ENCODE measurements at regions not wholly inside any gene's neighbourhood (a gene's known extent, or its start where the extent isn't known, plus 50 kb on each side); places are given as distances from the start of the nearest gene placed in this dataset.
"Not testable (repeated sequence)": the region's sequence is repeated elsewhere in the genome, so short reads cannot be mapped to it uniquely, and the experiment has no call there.

GRCh38 chr5:103866169-103866568 lies 303.6 kb upstream of the NUDT12 start:
- DNase-seq (ENCODE audit: low read depth in 2 of 2): no peak

- no peak for DNase-seq (ENCODE audit: low read depth in 2 of 2)
These were observed 299.8 kb upstream of the NUDT12 start for GRCh38 chr5:103862398-103862797.

DNA sequence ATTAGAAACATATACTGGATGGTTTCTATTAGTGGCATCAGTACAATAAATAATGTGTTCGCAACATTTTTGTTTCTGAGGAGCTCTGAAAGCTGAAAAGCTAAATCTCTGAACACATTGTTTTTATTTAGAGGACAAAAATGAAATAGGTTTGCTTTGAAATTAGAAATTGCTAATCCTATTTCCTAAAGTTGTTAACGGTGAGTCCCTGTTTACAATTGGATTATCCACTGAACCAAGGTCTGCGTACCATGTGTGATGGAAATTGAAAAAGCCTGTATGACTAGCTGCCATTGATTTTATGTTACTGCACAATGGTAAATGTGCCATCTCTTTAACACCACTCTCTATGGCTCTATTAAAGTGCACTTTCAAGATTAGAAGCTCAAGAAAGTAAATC lies 297.7 kb upstream of the NUDT12 start:
- no peak for DNase-seq (ENCODE audit: low read depth in 2 of 2)

GRCh38 chr5:103858367-103858766 lies 295.8 kb upstream of the NUDT12 start:
- DNase-seq (ENCODE audit: low read depth in 2 of 2): not testable (repeated sequence)

DNA sequence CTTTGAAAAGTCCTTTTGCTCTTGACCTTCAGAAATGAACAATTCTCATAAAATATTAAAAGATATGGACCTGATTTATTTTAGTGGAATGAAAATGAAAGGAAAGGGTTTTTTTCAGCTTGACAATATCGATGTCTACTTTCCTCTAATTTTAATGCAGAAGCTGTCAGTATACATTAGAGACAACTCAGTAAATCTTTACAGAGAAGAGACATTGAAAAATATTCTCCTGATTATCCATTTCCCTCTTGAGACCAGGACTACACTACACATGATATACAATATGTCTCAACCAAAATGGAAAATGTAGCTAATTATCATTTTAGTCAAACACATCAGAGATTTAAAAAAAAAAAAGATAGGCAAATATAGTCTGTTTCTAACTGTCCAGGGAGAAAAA lies 288.5 kb upstream of the NUDT12 start:
- DNase-seq (ENCODE audit: low read depth in 2 of 2): no peak

- no peak for DNase-seq (ENCODE audit: low read depth in 2 of 2)
These were observed 287.3 kb upstream of the NUDT12 start for GRCh38 chr5:103849934-103850333.

DNA sequence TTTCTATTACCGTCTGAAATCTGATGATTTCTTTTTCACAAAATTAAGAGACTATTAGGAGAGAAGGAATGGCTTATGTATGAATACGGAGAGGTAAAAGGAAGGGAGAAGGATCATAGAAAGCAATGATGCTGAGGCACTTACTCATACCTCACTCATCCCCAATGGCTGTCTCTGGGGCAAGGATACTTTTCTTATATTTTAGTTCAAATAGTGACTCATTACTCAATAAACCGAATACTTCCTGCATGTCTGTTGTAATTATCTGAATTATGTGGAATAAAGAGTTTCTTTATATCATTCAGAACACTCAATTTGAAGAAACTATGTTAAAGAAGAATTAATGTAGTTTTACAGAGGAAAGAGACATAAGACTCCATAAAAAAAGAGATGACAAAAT lies 284.5 kb upstream of the NUDT12 start:
- no peak for DNase-seq (ENCODE audit: low read depth in 2 of 2)

GRCh38 chr5:103842936-103843335 lies 280.3 kb upstream of the NUDT12 start:
- no peak for DNase-seq (ENCODE audit: low read depth in 2 of 2)

- DNase-seq (ENCODE audit: low read depth in 2 of 2): no peak
These were observed 278.0 kb upstream of the NUDT12 start for GRCh38 chr5:103840600-103840999.

GRCh38 chr5:103834216-103834615 lies 271.6 kb upstream of the NUDT12 start:
- DNase-seq (ENCODE audit: low read depth in 2 of 2): no peak

- no peak for DNase-seq (ENCODE audit: low read depth in 2 of 2)
These were observed 267.0 kb upstream of the NUDT12 start for GRCh38 chr5:103829585-103829984.

DNA sequence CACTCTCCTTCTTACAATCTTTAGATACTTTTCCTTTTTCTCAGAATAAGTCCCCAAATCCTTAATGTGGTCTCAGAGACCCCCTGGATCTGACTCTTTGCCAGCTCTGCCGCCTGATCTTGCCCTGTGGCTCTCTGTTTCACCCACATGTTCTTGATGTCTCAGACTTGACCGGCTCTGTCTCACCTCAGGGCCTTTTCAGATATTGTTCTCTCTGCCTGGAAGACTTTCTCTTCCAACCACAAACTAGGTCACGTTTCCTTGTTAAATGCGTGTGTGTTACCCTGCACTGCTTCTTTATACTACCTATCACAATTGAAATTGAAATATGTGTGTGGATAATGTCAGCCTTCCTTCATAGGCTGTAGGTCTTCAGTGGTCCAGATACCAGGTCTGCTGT lies 265.4 kb upstream of the NUDT12 start:
- no peak for DNase-seq (ENCODE audit: low read depth in 2 of 2)

DNA sequence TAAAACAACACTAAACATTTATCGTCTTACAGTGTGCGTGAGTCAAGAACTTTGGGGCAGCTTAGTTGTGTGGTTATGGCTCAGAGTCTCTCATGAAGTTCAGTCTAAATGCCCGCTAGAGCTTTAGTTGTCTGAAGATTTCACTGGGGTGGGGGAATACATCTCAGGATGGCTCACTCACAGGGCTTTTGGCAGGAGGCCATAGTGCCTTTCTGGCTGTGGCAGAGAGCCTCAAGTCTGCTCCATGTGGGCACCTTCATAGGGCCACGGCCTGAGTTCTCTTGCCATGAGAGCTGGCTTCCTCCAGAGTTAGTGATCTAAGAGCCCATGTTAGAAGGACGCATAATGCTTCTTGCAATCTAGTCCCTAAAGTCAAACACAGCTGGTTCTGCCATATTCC lies 258.8 kb upstream of the NUDT12 start:
- no peak for DNase-seq (ENCODE audit: low read depth in 2 of 2)

DNA sequence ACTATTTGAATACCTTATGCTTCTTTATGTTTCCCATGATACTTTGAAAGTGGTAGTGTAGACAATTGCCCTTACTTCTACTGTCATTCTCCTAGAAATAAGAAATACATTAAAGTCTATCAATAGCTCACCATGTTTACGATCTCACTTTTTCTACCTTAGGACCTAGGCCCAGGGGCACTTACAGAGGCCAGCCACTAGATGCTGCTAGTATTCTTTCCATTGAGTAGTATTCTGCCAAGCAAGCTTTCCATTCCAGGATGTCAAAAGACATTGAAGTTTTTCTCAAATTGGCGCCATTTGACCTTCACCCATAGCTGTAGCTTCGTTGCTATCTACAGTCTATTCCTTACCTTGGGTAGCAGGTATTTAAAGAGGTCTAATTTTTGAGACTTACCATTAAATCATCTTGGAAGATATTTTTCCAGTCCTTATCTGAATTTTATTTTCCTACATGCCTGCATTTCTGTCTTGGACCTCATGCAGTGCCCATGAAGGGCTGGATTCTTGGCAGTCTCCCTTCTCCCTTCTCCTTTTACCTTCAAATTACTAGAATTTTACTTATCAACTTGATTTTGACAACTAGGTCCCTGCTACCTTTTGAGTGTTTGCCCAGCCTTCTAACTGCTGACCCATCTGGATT lies 246.0 kb upstream of the NUDT12 start:
- no peak for DNase-seq (ENCODE audit: low read depth in 2 of 2)

GRCh38 chr5:103804711-103805110 lies 242.1 kb upstream of the NUDT12 start:
- no peak for DNase-seq (ENCODE audit: low read depth in 2 of 2)

DNA sequence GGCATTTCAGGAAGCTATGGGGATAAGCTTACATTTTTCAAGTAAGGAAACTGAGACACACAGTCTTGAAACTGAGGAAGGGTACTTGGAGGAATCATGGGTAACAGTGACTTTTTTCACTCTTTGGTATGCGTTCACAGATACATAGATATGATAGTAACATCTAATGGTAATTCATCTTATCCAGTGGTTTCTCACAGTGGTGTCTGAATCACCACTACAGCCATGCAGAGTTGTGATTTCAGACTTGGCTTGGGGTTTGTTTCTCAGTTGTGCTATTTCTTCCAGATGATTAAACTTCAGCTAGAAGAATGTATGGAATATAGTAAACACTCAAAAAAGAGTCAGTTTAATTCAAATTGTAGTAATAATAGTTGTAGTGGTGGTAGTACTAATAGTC lies 239.1 kb upstream of the NUDT12 start:
- no peak for DNase-seq (ENCODE audit: low read depth in 2 of 2)

DNA sequence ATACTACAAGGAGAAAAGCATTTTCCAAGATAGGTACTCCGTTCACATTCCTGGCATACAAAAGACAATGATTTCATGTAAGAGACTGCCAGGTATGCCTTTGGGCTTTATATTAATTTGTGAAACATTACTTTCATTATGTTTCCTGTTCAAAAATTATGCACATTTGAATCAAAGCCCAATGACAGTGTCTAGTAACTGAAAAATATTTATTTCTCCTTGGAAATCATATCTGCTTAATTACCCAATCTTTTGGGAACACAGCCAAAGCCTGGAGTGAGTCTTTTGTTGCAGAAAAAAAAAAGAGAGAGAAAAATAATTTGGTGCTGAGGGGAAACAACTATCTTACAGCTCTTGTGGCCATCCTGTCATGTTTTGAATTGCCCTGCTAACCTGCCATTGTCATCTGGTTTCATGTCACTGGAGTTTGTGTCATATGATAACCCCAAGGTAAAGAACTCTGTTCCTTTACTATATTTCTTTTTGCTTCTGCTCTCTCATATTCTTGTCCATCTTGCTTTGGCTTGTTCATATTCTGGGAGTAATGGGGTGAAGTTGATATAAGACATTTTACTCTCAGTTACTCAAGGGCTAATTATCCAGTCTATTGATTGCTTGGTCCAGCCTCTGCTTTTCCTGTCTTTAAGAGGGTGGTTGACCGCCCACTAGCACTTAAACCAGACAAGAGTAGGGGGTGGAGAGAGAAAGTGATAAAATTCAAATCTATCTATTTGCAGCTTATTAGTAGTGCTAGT lies 238.3 kb upstream of the NUDT12 start:
- DNase-seq (ENCODE audit: low read depth in 2 of 2): no peak

DNA sequence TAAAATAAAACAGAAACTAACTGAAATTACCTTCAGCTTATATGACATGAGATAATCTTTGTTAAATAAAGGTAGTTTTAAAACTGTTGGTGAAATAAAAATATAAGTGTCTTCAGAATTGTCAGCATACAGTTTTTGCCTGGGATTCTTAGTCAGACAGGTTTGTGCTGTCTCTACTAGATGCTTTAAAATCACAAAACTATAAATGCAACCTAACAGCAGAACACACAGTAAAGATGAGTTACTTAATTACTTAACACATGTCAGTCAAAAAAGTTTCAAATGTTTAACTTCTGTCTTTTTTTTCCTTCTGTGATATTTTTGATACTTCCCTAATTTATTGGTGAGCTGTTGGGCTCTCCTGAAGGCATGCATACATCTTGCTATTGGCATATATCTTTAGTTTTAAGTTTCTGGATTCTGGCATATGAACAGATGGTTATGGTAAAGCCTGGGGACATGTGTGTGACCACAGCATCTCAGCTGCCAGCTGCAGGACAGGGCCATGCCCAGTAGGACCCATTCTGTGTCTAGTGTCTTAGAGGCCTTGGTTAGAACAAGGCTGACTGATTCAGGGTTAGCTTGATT lies 231.1 kb upstream of the NUDT12 start:
- DNase-seq (ENCODE audit: low read depth in 2 of 2): no peak

GRCh38 chr5:103785569-103785968 lies 223.0 kb upstream of the NUDT12 start:
- DNase-seq (ENCODE audit: low read depth in 2 of 2): no peak

GRCh38 chr5:103783669-103784068 lies 221.1 kb upstream of the NUDT12 start:
- no peak for DNase-seq (ENCODE audit: low read depth in 2 of 2)

DNA sequence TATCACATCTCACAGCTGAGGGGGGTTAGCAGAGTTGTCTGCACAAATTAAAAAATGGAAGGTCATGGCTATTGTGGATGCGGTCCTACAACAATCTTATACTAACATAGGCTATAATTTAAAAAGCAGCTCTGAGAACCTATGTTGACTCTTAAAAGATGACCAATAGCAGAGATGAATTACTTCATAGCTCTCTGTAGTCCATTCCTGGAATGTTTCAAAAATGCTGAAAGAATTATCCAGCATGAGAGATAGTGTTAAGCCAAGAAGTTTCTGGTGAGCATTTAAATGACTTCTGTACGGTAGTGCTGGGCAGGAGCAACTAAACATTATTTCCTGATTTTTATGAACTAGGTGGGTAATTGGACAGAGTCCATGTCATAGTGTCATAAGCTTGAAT lies 218.2 kb upstream of the NUDT12 start:
- DNase-seq (ENCODE audit: low read depth in 2 of 2): no peak

GRCh38 chr5:103774721-103775120 lies 212.1 kb upstream of the NUDT12 start:
- no peak for DNase-seq (ENCODE audit: low read depth in 2 of 2)

GRCh38 chr5:103772248-103772647 lies 209.7 kb upstream of the NUDT12 start:
- DNase-seq (ENCODE audit: low read depth in 2 of 2): no peak

Data from stimulated activated CD8-positive, alpha-beta memory T cell treated with anti-CD3 and anti-CD28 coated beads, Interleukin-2, amount 100 ng/mL, for 48 hours (primary cell).